BLaER1 (cell line): ENCODE measurements at regions not wholly inside any gene's neighbourhood (a gene's known extent, or its start where the extent isn't known, plus 50 kb on each side); places are given as distances from the start of the nearest gene placed in this dataset.

Experiments
- H3K27ac ChIP-seq: shearing (Covaris generic); formaldehyde crosslinking; 2 replicates; pipeline ENCODE4 v1.8.1; 2022
- H3K27me3 ChIP-seq: shearing (Covaris generic); formaldehyde crosslinking; 2 replicates; pipeline ENCODE4 v1.8.1; 2022
- H3K36me3 ChIP-seq: shearing (Covaris generic); formaldehyde crosslinking; 2 replicates; pipeline ENCODE4 v1.8.1; 2022
- H3K4me1 ChIP-seq: shearing (Covaris generic); formaldehyde crosslinking; 2 replicates; pipeline ENCODE4 v1.8.1; 2022
- H3K4me2 ChIP-seq: shearing (Covaris generic); formaldehyde crosslinking; 2 replicates; pipeline ENCODE4 v1.8.1; 2022
- H3K4me3 ChIP-seq: shearing (Covaris generic); formaldehyde crosslinking; 2 replicates; pipeline ENCODE4 v1.8.1; 2022
- H3K9ac ChIP-seq: shearing (Covaris generic); formaldehyde crosslinking; 2 replicates; pipeline ENCODE4 v1.8.1; 2022
- H3K9me3 ChIP-seq: shearing (Covaris generic); formaldehyde crosslinking; 2 replicates; pipeline ENCODE4 v1.8.1; 2022
- H4K20me1 ChIP-seq: shearing (Covaris generic); formaldehyde crosslinking; 2 replicates; pipeline ENCODE4 v1.8.1; 2022
- Cebpa-rat ChIP-seq: shearing (Covaris generic); IDR thresholded peaks from 2 replicates; pipeline ENCODE4 v1.8.1; 2022

GRCh38 chr6:4280031-4280430, 144.7 kb upstream of the ECI2 start:
- H3K9me3 ChIP-seq, result peaks cover 4% of the 10 kb centered on the region
- no peaks in the 10 kb centered on the region for H3K27me3 ChIP-seq
- H3K36me3 ChIP-seq, result no peaks in the 10 kb centered on the region
- TF ChIP-seq Cebpa-rat, result no peak
- no peak overlapping the region for H3K4me2 ChIP-seq
- no peak overlapping the region for H3K4me3 ChIP-seq
- H3K4me1 ChIP-seq, result no peaks in the 10 kb centered on the region
- H4K20me1 ChIP-seq, result no peaks in the 10 kb centered on the region
- no peak overlapping the region for H3K27ac ChIP-seq
- no peak overlapping the region for H3K9ac ChIP-seq

GRCh38 chr6:4274382-4275082, 139.2 kb upstream of the ECI2 start:
- Histone ChIP-seq H3K9me3 (no peaks in the 10 kb centered on the region; the same call in 1 of the 2 replicates), H3K4me2 (no peak overlapping the region), H4K20me1 (no peaks in the 10 kb centered on the region), H3K27me3 (no peaks in the 10 kb centered on the region), H3K27ac (no peak overlapping the region), H3K4me3 (no peak overlapping the region), H3K36me3 (no peaks in the 10 kb centered on the region), H3K9ac (no peak overlapping the region), H3K4me1 (no peaks in the 10 kb centered on the region)
- TF ChIP-seq Cebpa-rat, result no peak

GRCh38 chr6:4272996-4273395, 137.6 kb upstream of the ECI2 start:
- no peak overlapping the region for H3K4me2 ChIP-seq
- no peaks in the 10 kb centered on the region for H3K9me3 ChIP-seq
- H3K36me3 ChIP-seq, result no peaks in the 10 kb centered on the region
- no peaks in the 10 kb centered on the region for H4K20me1 ChIP-seq
- no peak for TF ChIP-seq Cebpa-rat
- H3K4me1 ChIP-seq, result no peaks in the 10 kb centered on the region
- no peak overlapping the region for H3K27ac ChIP-seq
- H3K27me3 ChIP-seq, result no peaks in the 10 kb centered on the region
- no peak overlapping the region for H3K4me3 ChIP-seq
- H3K9ac ChIP-seq, result no peak overlapping the region

GRCh38 chr6:4271761-4272470, 136.5 kb upstream of the ECI2 start:
- no peak overlapping the region for H3K4me2 ChIP-seq

GRCh38 chr6:4270776-4271175, 135.4 kb upstream of the ECI2 start:
- no peaks in the 10 kb centered on the region for H3K27me3 ChIP-seq
- H3K4me3 ChIP-seq, result no peak overlapping the region
- TF ChIP-seq Cebpa-rat, result no peak
- H3K4me2 ChIP-seq, result no peak overlapping the region
- H3K9ac ChIP-seq, result no peak overlapping the region
- H3K36me3 ChIP-seq, result no peaks in the 10 kb centered on the region
- no peaks in the 10 kb centered on the region for H4K20me1 ChIP-seq
- no peaks in the 10 kb centered on the region for H3K9me3 ChIP-seq
- no peak overlapping the region for H3K27ac ChIP-seq
- H3K4me1 ChIP-seq, result no peaks in the 10 kb centered on the region

More at GRCh38 chr6:4271761-4272470, 136.5 kb upstream of the ECI2 start:
- Histone ChIP-seq H3K9me3 (no peaks in the 10 kb centered on the region), H3K36me3 (no peaks in the 10 kb centered on the region), H3K27me3 (no peaks in the 10 kb centered on the region), H3K9ac (no peak overlapping the region), H4K20me1 (no peaks in the 10 kb centered on the region), H3K4me3 (no peak overlapping the region), H3K27ac (no peak overlapping the region), H3K4me1 (no peaks in the 10 kb centered on the region)
- TF ChIP-seq Cebpa-rat, result no peak

- H3K27me3 ChIP-seq, result no peaks in the 10 kb centered on the region
- H3K4me3 ChIP-seq, result no peak overlapping the region
- TF ChIP-seq Cebpa-rat, result no peak
- no peak overlapping the region for H3K9ac ChIP-seq
- no peaks in the 10 kb centered on the region for H3K9me3 ChIP-seq
- H3K27ac ChIP-seq, result no peak overlapping the region
- no peaks in the 10 kb centered on the region for H4K20me1 ChIP-seq
- H3K4me2 ChIP-seq, result no peak overlapping the region
- H3K36me3 ChIP-seq, result no peaks in the 10 kb centered on the region
- H3K4me1 ChIP-seq, result no peaks in the 10 kb centered on the region
Observed at GRCh38 chr6:4270001-4270400, 134.6 kb upstream of the ECI2 start.

GRCh38 chr6:4268171-4268570, 132.8 kb upstream of the ECI2 start:
- TF ChIP-seq Cebpa-rat, result no peak
- H3K4me2 ChIP-seq, result no peak overlapping the region
- H4K20me1 ChIP-seq, result no peaks in the 10 kb centered on the region
- H3K4me3 ChIP-seq, result no peak overlapping the region
- no peak overlapping the region for H3K27ac ChIP-seq
- H3K9ac ChIP-seq, result no peak overlapping the region
- no peaks in the 10 kb centered on the region for H3K36me3 ChIP-seq
- H3K4me1 ChIP-seq, result no peaks in the 10 kb centered on the region
- no peaks in the 10 kb centered on the region for H3K9me3 ChIP-seq
- H3K27me3 ChIP-seq, result no peaks in the 10 kb centered on the region

GRCh38 chr6:4265740-4266139, 130.4 kb upstream of the ECI2 start:
- Histone ChIP-seq H3K9ac (no peak overlapping the region), H3K9me3 (no peaks in the 10 kb centered on the region), H3K36me3 (no peaks in the 10 kb centered on the region), H3K4me1 (no peaks in the 10 kb centered on the region), H3K4me2 (no peak overlapping the region), H4K20me1 (no peaks in the 10 kb centered on the region), H3K27ac (no peak overlapping the region), H3K27me3 (no peaks in the 10 kb centered on the region), H3K4me3 (no peak overlapping the region)
- no peak for TF ChIP-seq Cebpa-rat

- Histone ChIP-seq H3K4me1 (no peaks in the 10 kb centered on the region), H3K9ac (no peak overlapping the region), H3K4me3 (no peak overlapping the region), H3K27me3 (no peaks in the 10 kb centered on the region), H3K27ac (no peak overlapping the region), H3K9me3 (no peaks in the 10 kb centered on the region), H3K4me2 (no peak overlapping the region), H4K20me1 (no peaks in the 10 kb centered on the region), H3K36me3 (no peaks in the 10 kb centered on the region)
- TF ChIP-seq Cebpa-rat, result no peak
Observed at GRCh38 chr6:4264601-4265000, 129.2 kb upstream of the ECI2 start.

GRCh38 chr6:4264081-4264480, 128.7 kb upstream of the ECI2 start:
- no peak overlapping the region for H3K4me3 ChIP-seq
- H3K9ac ChIP-seq, result no peak overlapping the region
- no peaks in the 10 kb centered on the region for H3K9me3 ChIP-seq

More at GRCh38 chr6:4264081-4264480, 128.7 kb upstream of the ECI2 start:
- Histone ChIP-seq H3K27ac (no peak overlapping the region), H3K4me2 (no peak overlapping the region), H4K20me1 (no peaks in the 10 kb centered on the region), H3K36me3 (no peaks in the 10 kb centered on the region), H3K27me3 (no peaks in the 10 kb centered on the region), H3K4me1 (no peaks in the 10 kb centered on the region)
- TF ChIP-seq Cebpa-rat, result no peak
